Skeletal muscle tissue (tissue), 3 donors: ENCODE measurements at regions not wholly inside any gene's neighbourhood (a gene's known extent, or its start where the extent isn't known, plus 50 kb on each side); places are given as distances from the start of the nearest gene placed in this dataset.

Experiments used
- H3K27ac ChIP-seq: one replicate; pipeline ENCODE4 v1.7.0; 2013; ENCODE audit warnings: mild to moderate bottlenecking, low read depth, low read length, inconsistent platforms
- H3K27me3 ChIP-seq, 3 donors: one replicate each; pipeline ENCODE4 v1.7.0; 2013; ENCODE audit warnings: low read length in 3 of 3; ENCODE audit not compliant: control insufficient read depth in 3 of 3, insufficient read depth in 3 of 3
- H3K36me3 ChIP-seq, 3 donors: one replicate each; pipeline ENCODE4 v1.7.0; 2013; ENCODE audit warnings: low read length in 3 of 3; ENCODE audit not compliant: control insufficient read depth in 3 of 3, insufficient read depth in 3 of 3
- H3K4me1 ChIP-seq, 3 donors: one replicate each; pipeline ENCODE4 v1.7.0; 2013; ENCODE audit warnings: low read length in 3 of 3, mild to moderate bottlenecking in 3 of 3; ENCODE audit not compliant: control insufficient read depth in 3 of 3, insufficient read depth in 3 of 3
- H3K4me3 ChIP-seq, 3 donors: one replicate each; pipeline ENCODE4 v1.7.0; 2013; ENCODE audit warnings: low read length in 3 of 3
- H3K9ac ChIP-seq, 3 donors: one replicate each; pipeline ENCODE4 v1.7.0; 2013; ENCODE audit warnings: low read length in 3 of 3, mild to moderate bottlenecking in 3 of 3, moderate library complexity in 2 of 3, low read depth in 1 of 3
- H3K9me3 ChIP-seq, 3 donors: one replicate each; pipeline ENCODE4 v1.7.0; 2013; ENCODE audit warnings: low read length in 3 of 3; ENCODE audit not compliant: control insufficient read depth in 3 of 3
- donor health status: Osteomylitis.

DNA sequence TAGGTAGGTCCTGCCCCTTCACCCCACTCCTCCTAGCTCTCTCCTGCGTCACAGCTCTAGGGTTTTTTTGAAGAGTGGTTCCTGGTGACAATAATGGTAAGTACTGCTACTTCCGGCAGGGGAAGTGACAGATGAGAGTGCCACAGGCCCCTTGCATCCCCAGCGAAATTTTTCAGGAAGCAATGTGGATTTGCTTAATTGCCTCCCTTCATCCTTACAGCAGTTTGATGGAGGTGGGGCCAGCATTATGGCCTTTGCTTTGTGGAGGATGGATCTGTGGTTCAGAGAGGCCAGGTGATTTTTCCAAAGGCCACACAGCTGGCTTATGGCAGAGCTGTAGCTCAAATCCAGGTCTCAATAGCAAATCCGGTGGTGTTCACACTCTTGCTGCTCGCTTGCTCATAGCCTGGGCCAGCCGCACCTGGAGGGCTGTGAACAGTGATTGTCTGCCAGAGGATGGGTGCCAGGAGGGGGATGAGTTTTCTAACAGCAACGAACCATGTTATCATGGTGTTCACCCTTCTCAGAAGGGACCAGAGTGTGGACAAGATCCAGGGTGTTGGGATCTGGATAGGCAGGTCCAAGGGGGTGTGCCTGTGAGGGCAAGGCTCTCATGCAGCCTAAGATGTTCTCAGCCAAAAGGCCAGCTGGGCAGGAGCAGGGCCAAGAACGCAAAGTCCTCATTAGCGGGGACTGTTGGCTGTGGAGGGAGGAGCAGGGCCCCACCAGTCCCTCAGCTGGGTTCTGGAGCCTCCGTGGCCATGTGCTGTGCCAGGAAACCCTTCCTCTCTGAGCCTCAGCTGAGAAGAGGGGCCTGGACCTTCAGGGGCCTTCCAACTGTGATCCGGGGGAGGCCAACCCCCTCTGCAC is 89.0 kb downstream of the EMX2 start:
- no peaks in the 10 kb centered on the region for H3K27me3 ChIP-seq
- H3K9ac ChIP-seq: peak overlapping the region in 1 of 3 donors; percentile 16
- no peak overlapping the region for H3K27ac ChIP-seq
- peaks cover 0 to 9% (median 0%) of the 10 kb centered on the region in 3 donors for H3K4me1 ChIP-seq
- H3K4me3 ChIP-seq: no peak overlapping the region
- H3K36me3 ChIP-seq: no peaks in the 10 kb centered on the region
- no peaks in the 10 kb centered on the region for H3K9me3 ChIP-seq

DNA sequence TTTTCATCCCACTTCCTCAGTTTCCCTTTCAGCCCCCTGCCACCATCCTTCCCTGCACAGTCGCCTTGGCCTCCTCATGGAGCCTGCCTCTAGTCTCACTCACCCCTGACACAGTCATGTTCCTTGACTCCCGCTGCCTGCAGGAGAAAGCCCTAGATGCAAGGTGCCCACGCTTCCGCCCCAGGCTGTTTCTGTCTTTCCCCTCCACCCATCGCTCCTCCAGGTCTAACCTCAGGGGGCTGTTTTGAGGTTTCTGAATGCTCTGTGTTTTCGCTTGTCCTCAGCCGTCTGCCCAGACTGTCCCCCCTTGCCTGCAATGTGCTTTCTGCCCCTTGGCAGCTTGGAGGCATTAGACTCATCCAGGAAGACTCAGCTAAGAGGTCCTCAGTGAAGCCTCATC is 89.9 kb downstream of the EMX2 start:
- no peak overlapping the region for H3K27ac ChIP-seq
- no peak overlapping the region for H3K9ac ChIP-seq
- no peaks in the 10 kb centered on the region for H3K9me3 ChIP-seq
- H3K4me3 ChIP-seq: no peak overlapping the region
- H3K36me3 ChIP-seq: no peaks in the 10 kb centered on the region
- peaks cover 0 to 9% (median 0%) of the 10 kb centered on the region in 3 donors for H3K4me1 ChIP-seq
- no peaks in the 10 kb centered on the region for H3K27me3 ChIP-seq

DNA sequence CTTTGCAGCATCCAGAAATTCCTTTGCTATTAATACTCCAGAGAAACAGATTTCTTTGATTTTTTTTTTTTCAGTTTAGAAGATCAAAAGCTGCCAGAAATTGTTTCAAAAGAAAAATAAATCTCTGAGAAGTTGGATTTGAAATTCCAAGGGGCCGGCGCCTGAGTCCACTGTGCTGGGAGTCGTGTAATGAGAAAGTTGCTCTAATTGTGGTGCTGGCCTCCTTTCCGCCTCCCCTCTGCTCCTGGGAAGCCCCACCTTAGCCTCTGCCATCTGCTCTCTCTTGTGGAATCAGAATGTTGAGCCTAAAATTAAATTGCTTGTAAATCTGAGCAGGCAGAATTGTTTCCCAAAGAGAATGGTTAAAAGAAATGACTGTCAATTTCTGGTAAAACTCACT is 93.3 kb downstream of the EMX2 start:
- Histone ChIP-seq H3K9ac (no peak overlapping the region), H3K4me1 (peaks cover 0 to 9% (median 0%) of the 10 kb centered on the region in 3 donors), H3K36me3 (no peaks in the 10 kb centered on the region), H3K27me3 (no peaks in the 10 kb centered on the region), H3K4me3 (no peak overlapping the region), H3K27ac (no peak overlapping the region), H3K9me3 (no peaks in the 10 kb centered on the region)

DNA sequence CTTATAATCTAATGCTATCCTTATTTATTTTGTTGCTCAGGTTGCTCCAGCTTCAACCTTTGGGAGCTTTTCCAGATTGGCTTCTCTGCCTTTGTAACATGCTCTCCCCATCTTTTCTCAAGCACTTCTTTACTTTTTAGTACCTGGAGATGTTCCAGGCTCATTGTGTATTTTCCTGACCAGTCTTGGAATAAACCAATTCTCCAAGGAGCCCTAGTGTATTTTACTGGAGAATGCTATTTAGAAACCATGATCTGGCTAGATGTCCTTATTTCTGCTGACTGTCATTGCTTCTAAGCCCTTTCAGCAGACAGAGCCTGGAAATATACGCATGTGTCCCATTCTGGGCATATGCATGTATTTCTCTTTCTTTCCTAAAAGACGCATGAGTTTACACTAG is 95.7 kb downstream of the EMX2 start:
- Histone ChIP-seq H3K4me1 (no peaks in the 10 kb centered on the region), H3K36me3 (no peaks in the 10 kb centered on the region), H3K9ac (no peak overlapping the region), H3K9me3 (no peaks in the 10 kb centered on the region), H3K27me3 (no peaks in the 10 kb centered on the region), H3K27ac (no peak overlapping the region), H3K4me3 (no peak overlapping the region)

DNA sequence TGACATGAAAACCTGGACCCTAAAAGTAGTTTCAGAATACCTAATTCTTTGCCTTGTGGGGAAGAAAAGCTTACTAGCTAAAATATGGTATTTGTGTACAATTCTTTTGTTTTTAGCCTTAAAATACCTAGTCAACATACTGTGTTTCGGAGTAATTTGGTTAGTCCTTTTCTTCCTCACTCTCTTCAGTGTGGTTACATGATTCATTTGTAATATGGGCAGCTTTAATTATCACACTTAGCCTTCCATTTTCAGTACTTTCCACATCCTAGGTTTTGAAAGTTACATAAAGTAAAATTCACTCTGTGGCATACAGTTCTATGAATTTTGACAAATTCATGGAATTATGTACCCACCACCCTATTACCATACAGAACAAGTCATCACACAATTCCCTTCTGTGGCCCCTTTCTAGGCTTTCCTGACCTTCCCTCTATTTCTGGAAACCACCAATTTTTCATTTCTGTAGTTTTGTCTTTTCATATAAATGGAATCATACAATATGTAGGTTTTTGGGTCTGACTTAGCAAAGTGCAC is 96.2 kb downstream of the EMX2 start:
- Histone ChIP-seq H3K4me1 (no peaks in the 10 kb centered on the region), H3K9ac (no peak overlapping the region), H3K27ac (no peak overlapping the region), H3K9me3 (no peaks in the 10 kb centered on the region), H3K27me3 (no peaks in the 10 kb centered on the region), H3K4me3 (no peak overlapping the region), H3K36me3 (no peaks in the 10 kb centered on the region)

DNA sequence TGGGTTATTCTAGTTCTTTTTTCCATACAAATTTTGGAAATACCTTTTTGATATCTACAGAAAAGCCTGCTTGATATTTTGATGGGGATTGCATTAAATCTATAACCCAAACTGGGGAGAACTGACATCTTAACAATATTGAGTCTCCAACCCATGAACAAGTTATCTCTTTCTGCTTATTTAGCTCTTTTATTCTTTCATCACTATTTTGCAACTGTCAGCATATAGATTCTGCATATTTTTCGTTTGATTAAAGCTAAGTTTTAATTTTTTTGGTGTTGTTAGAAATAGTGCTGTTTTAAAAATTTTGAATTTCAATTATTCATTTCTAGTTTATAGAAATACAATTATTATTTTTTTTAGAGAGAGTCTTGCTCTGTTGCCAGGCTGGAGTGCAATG is 97.9 kb downstream of the EMX2 start:
- H3K9me3 ChIP-seq: no peaks in the 10 kb centered on the region
- H3K4me3 ChIP-seq: no peak overlapping the region
- no peak overlapping the region for H3K27ac ChIP-seq
- H3K27me3 ChIP-seq: no peaks in the 10 kb centered on the region
- H3K9ac ChIP-seq: no peak overlapping the region
- H3K36me3 ChIP-seq: no peaks in the 10 kb centered on the region
- no peaks in the 10 kb centered on the region for H3K4me1 ChIP-seq

DNA sequence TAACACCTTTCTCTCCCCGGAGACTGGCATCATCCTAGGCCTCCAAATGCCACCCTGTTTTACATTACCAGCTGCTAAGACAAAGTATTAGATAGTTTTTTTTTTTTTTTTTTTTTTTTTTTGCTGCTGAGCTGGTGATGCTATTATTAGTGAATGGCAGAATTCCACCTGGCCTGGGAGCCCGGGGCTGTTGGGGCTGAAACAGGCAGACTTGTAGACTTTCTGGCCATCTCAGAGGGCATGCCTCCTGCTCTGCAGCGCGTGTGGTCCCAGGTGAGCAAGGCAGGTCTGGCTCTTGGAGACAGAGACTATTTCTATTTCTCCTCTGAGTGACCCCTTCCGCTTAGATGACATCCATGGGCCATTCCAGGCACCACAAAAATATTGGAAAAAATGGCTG is 104.2 kb downstream of the EMX2 start:
- Histone ChIP-seq H3K9me3 (peaks cover 0 to 6% (median 2%) of the 10 kb centered on the region in 3 donors), H3K9ac (no peak overlapping the region), H3K4me3 (no peak overlapping the region), H3K36me3 (no peaks in the 10 kb centered on the region), H3K4me1 (no peaks in the 10 kb centered on the region), H3K27me3 (no peaks in the 10 kb centered on the region), H3K27ac (no peak overlapping the region)

DNA sequence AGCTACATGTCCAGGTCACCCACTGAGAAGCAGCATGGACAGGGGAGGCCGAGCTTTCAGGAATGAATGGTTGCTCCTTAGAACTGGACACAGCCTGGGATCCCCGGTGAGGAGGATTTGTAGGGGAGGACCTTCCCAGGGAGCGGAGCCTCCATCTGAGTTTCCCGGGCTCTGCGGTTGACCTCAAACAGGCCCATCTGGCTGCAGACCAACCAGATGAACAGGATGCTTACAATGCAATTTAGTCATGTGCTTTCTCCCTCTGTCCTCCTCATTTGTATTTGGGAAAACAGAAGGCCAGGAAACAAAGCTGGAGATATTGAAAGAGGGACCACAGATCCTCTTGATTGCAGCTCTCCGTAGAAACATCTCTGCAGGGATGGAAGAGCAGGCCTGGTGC is 104.8 kb downstream of the EMX2 start:
- Histone ChIP-seq H3K27ac (no peak overlapping the region), H3K9me3 (peaks cover 0 to 6% (median 2%) of the 10 kb centered on the region in 3 donors), H3K36me3 (no peaks in the 10 kb centered on the region), H3K4me1 (no peaks in the 10 kb centered on the region), H3K9ac (no peak overlapping the region), H3K4me3 (no peak overlapping the region), H3K27me3 (no peaks in the 10 kb centered on the region)

DNA sequence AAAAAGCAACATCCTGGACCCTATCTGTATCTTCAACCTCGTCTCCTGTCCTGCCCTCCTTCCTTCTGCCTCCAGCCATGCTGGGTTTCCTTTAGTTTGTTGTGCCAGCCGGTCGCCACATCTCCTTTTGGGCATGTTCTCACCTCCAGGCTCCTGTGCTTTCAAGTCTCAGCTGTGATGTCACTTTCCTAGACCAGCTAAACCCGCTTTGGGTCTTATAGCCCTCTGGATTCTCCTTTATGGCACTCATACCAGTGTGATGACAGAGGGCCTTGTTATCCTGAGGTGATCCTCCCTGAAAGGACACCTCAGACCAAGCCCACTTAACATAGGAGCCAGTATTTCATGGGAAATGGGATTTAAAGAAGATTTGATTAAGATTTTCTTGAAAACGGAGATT is 108.6 kb downstream of the EMX2 start:
- peaks cover 0 to 6% (median 2%) of the 10 kb centered on the region in 3 donors for H3K9me3 ChIP-seq
- H3K27ac ChIP-seq: no peak overlapping the region
- H3K27me3 ChIP-seq: no peaks in the 10 kb centered on the region
- H3K4me1 ChIP-seq: no peaks in the 10 kb centered on the region
- H3K9ac ChIP-seq: no peak overlapping the region
- no peaks in the 10 kb centered on the region for H3K36me3 ChIP-seq
- no peak overlapping the region for H3K4me3 ChIP-seq
